ENCODE measurements at regions not wholly inside any gene's neighbourhood (a gene's known extent, or its start where the extent isn't known, plus 50 kb on each side); places are given as distances from the start of the nearest gene placed in this dataset.

GRCh38 chr10:128422999-128423398 is 296.8 kb upstream of the MKI67 start:
- TF ChIP-seq CTCF (IDR thresholded peaks at IDR 0.05) = no peak
- no peak for TF ChIP-seq EZH2 (IDR thresholded peaks at IDR 0.05)
